DMS79 treated with DMSO at 0.1 percent for 48 hours (cell line): ENCODE measurements at regions not wholly inside any gene's neighbourhood (a gene's known extent, or its start where the extent isn't known, plus 50 kb on each side); places are given as distances from the start of the nearest gene placed in this dataset.

ENCODE experiments used
- DNase-seq: peaks from one replicate; lab custom pipeline; 2025; lab: John Stamatoyannopoulos, UW

DNA sequence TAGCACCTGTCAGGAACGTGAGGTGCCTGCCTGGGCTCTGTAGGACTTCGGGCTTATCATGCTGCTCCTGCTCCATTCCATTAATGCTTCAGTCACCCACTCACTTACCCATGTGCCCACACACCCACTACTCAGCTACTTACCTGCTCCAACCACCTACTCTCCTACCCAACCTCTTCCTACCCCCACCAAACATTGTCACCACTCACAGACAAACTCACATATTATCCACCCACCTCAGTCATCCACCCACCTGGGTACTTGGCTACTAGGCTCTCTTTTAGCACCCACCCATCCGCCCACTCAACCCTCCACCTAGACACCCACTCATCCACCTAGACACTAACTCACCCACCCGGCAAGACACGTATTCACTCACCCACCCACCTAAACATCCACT lies 724.7 kb upstream of the RAB6C start:
- DNase-seq: no peak

DNA sequence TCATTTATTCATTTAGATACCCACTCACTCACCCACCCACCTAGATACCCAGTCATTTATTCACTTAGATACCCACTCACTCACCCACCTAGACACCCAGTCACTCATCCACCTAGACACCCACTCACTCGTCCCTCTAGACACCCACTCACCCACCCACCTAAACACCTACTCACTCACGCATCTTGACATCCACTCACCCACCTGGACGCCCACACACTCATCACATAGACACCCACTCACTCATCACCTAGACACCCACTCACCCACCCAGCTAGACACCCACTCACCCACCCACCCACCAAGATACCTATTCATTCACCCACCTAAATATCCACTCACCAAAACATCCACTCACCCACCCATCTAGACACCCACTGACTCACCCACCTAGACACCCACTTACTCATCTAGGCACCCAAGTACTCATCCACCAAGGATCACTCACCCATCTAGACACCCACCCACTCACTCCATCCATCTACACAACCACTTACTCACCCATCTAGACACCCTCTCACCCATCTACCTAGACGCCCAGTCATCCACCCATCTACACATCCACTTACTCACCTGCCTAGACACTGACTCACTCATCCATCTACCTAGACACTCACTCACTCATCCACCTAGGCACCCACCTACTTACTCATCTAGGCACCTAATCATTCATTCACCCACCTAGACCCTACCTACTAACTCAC lies 723.7 kb upstream of the RAB6C start:
- DNase-seq: no peak

DNA sequence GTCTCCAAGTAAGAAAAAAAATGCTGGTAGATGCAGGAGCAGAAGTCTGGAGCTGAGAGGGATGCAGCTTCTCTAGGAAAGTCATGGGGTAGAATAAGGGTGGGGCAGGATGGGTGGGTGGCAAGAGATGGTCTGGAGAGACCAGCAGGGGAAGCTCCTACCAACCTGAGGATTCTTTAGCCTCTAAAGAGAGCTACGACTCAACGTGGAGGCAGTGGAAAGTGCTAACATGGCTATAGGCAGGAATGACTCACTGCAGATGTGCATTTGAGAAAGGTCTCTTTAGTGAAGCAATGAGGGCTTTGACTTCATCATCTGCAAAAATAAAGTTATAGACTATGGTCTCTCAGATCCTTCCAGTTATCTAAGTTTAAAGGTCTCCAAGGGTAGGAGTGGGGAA lies 722.8 kb upstream of the RAB6C start:
- DNase-seq: no peak

DNA sequence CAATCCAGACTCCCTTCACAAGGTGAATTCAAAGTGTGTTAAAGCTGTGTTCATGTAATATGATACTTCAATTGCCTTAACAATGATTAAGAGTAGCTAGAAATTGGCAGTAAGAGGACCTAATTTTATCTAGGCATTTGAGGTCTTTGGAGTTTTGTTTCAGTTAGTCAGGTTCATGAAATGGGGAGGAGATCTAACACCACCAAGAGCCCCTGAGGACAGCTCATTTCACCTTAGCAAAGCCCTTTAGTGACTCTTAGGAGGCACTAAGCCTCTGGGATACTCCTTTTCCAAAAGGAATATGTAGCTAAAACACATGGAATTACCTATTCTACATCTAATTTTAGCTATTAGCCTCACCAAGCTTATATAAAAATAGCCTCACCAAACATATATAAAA lies 716.5 kb upstream of the RAB6C start:
- DNase-seq: no peak

DNA sequence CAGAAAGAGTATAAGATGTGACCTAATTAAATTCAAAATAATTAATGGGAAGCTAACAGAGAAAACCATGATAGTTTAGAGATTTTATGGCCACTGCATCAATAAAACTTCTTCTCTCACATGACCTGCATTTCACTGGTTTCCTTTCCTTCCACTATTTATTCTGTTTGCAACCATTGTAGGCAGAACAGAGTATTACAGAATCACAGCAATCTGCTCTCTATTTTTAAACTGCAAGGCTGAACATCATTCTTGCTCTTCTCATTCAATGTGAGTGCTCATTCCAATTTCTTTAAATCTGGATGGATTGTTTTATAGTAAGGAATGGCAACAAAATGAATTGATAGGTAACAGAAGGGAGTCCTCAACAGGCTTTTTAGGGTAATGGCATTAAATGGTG lies 715.5 kb upstream of the RAB6C start:
- DNase-seq: no peak

DNA sequence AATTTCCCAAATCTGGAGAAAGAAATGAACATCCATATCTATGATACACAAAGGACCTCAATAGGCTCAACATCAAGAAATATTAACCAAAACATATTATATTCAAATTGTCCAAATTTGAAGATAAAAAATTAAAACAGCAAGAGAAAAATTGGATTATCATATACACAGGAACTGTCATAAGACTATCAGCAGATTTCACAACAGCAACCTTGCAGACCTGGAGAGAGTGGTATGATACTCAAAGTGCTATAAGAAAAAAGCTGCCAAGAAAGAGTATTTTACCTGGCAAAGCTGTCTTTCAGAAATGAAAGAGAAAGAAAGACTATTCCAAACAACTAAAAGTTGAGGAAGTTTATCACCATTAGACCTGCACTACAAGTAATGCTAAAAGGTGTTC lies 711.9 kb upstream of the RAB6C start:
- no peak for DNase-seq

DNA sequence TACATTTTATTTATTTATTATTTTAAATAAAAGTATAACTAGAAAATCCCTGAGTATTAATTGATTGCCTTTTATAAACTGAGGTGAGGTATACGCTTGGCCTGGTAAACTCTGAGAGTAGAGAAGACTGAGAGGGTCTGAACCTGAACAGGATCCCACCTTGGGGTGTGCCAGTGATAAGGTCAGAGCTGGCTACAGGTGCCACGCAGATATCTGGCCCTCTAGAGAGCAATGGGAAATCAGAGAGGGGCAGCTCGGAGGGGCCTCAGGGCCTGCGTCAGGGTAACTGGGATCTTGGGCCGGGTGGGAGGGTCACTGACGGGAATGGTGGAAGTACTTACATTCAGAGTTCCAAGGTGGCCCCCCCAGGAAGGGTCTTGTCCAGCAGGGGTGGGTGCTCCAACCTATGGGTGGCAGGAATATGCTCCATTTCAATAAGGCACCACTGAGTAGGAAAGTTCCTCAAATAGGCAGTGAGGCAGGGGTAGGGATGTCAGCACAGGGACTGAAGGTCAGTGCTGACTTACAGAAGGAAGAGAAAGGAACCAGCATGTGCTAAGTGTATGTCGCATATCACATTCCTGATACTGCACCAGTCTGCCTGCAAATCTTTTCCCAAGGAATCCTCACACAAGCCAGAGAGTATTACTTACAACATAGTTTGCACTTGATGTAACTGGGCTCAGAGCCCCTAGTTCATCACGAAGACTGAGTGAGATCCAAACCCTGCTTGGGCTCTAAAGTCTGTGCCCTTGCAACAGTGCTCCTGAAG lies 706.0 kb upstream of the RAB6C start:
- DNase-seq: no peak

DNA sequence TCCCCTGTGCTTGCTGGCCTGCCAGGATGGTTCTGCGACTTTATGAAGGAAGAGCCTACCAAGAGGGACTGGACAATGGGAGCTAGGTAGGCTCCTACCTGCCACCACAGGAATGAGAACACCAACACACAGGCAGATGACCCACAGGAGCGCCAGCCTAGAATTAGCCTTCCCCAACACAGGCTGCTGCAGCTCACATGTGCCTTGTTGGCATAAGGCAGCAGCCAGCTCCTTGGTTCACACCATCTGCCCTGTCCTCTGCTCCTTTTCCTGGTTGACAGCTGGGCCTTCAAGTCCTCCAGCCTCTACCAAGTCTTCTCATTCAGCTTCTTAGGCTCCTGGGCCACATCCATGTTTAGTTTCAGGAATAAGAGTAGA lies 705.4 kb upstream of the RAB6C start:
- no peak for DNase-seq

DNA sequence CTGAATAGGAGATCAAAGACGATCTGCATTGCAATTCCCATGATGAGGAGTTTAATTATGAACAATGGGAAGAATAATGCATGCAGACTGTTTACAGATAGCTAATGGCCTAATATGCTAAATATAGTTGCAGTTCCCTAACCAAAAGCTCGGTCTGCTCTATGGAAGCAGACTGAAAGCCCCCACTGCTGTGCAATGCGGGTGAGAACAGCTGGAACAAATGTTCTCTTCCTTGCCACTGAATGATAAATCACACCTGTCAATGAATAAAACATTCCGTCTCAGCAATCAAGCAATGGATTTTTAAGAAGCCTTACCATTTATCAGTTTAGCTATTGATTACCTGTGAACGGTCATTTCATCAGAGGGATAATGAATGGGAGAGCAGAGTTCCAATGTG lies 704.5 kb upstream of the RAB6C start:
- DNase-seq: no peak

DNA sequence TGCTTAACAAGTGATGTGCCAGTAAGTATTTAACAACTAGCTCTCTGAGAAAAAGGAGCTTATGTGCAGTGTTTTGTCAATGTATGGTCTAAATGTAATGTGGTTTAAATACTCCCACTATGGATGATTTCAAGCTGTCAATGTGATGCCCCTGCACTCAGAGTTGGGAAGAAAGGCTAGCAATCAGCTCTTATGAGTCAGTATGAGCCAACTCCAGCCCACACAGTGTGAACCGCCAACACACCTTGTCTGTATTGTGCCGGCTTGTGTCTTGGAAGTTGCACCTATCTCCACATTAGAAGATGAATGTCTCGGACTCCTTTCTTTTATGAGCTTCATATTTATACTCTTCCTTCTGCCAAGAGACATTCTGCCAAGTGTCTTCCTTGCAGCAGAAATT lies 703.8 kb upstream of the RAB6C start:
- DNase-seq: no peak

DNA sequence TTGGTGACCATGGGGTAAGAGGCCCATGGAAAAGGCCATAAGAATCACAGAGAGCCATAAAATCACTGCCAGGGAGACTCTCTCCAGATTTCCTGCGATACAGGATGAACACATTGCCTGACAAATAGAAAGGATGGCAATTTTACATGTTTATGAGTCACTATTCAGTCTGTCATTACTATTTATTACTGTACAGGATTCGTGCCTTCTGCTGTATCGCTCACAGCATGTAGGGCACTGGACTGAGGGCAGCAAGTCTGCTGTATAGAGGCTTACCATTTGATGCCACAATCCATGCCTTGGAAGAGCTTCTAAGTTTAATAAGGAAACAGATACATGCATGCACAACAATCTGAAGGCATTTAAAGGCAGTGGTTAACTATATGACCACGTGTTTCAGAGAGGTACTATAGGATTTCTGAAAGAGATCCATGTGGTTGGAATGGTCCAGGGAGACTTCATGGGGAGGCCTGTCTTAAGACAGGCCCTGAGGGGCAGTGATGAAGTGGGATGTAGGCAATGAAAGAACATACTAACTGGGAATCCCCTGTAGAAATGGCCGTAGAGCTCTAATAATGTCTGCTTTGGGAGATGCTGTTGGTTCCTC lies 702.4 kb upstream of the RAB6C start:
- no peak for DNase-seq

DNA sequence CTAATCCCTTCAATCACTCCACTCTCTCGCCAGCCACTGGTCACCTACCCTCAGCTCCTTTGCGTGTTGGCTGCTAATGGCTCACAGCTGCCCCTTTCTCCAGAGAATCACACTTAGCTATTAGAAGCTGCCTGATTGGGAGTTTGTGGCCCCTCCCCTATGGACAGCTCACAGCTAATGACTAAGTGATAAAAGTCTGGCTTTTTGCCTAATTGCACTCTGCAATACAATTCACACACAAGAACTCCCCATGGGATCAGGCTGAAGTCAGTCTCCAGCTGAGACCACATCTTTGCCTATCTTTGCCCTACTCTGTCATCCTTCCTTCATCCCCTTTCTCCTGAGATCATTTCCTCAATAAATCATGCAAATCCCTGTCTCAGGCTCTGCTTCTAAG lies 701.9 kb upstream of the RAB6C start:
- DNase-seq: no peak

DNA sequence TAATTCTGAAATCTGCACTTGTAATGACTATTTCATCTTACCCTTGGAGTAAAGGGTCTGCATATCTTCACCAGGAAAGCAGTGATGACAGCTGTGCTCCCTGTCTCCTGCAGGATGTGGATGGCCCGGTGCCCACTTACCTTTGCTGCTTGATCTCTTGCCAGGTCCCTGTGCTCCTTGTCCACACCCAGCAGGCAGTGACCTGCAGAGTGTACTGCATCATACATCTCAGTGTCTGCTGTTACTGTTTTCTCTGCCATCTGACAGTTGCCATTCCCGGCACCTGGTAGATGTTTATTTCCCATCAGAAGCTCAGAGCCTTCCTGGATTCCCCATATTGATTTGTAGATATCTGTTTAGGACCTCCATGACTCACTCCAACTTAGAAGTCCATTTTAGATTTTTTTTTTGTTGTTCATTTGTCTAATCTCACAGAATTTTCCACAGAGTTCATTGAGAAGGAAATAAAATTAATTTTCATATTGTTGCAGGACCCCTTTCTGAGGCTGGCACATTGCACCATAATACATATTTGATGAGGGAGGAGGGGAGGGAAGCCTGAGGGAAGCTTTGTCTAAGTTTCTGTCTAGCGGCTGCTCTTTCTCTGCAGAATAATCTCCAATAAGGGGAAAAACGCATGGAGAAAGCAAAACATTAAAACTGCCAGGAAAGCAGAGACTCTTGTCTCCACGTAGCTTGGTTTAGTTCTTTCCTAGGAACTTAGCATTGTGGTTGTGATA lies 697.5 kb upstream of the RAB6C start:
- DNase-seq: peak; percentile 76

DNA sequence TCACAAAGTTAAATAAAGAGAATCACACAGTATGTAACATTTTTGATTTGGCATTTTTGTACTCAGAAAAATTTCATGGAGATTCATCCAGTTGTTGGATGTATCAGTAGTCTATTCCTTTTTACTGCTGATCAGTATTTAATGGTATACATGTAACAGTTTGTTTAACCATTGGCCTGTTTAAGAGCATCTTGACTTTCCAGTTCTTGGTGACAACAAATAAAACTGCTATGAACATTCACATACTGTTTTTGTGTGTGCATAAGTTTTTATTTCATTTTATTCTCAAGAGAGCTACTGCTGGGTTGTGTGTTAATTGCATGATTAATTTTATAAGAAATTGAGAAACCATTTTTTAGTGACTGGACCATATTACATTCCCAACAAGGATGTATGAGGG lies 694.5 kb upstream of the RAB6C start:
- DNase-seq: no peak

DNA sequence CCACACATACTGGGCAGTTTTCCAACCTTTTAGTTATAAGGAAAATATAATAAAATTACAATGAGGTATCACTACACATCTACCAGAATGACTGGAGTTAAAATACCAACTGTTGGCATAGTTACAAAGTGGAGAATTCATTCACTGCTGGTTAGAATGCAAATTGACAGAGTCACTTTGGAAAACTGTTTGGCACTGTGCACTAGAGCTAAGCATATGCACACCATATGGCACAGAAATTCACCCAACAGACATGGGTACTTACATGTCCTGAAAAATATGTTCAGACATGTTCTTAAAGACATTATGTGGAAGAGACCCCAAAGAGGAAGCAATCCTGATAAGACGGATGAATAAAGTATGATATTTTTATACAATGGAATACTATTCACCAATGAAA lies 686.1 kb upstream of the RAB6C start:
- DNase-seq: no peak

DNA sequence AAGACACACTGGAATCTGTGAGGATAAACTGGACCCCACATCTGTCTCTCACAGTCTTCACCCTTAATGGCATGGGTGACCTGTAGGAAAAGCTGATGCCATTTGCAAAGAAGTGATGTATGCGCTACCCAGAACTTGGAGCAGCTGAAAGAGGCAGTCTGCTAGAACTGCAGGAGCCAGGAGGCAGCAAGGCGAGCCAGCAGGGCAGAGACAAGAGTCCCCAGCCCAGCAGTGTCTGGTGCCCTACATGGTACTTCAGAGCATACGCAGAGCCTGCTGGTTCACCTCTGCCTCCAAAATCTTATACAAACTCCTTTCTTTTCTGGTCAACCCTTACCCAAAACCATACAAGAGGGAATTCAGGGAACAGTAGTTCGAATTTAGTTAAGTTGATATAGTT lies 683.1 kb upstream of the RAB6C start:
- DNase-seq: no peak

DNA sequence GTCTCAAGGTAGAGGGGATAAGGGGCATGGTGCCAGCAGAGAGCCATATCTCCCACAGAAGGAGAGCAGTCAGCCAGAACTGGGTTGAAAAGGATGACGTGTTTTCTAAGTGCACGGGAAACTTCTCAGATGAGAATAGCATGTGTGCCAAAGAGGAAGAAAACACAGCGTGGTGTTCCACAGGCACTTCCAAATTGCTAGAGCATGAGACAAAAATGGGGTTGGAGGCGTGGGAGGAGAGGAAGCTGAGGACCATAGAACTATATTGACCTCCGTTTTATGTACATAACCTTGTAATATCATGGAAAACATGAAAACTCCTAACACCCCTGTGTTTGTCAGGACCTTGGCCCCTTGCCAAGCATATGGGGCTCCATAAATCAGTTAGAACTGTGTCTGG lies 682.7 kb upstream of the RAB6C start:
- peak; percentile 84 for DNase-seq

DNA sequence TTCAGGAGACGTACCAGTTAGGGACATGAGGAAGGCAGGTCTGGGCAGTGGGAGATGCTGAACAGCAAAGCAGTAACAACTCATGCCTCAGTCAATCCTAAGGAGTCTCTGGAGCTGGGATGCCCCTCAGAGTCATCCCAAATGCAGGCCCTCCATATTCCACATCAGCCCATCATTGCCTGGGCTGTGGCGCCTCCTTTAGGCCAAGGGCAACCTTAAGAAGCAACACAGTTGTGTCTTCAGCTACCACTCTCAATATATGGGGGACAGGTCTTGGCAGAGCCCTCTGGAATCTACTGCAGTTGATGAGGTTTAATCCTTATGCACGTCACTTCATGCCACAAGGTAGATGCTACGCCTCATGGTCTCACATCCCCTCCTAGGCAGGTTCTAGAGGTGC lies 682.0 kb upstream of the RAB6C start:
- DNase-seq: no peak

DNA sequence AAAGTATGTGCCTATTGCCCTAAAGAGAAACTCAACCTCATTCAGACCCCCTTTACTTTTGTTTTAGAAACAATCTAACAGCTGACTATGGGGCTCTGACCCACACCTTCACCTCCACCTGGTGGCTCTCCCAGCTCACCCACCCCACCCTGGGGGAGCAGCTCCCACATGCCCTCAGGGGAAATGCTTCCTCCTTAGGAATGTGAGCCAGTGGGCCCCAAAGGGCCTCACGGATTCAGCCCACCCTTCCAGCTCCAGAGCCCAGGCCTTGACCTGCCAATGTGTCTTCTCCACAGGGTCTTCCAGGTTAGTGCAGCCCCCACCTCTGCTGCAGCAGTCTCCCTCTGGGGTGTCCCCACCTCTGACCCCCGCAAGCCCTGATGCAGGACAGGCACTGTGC lies 680.1 kb upstream of the RAB6C start:
- no peak for DNase-seq

DNA sequence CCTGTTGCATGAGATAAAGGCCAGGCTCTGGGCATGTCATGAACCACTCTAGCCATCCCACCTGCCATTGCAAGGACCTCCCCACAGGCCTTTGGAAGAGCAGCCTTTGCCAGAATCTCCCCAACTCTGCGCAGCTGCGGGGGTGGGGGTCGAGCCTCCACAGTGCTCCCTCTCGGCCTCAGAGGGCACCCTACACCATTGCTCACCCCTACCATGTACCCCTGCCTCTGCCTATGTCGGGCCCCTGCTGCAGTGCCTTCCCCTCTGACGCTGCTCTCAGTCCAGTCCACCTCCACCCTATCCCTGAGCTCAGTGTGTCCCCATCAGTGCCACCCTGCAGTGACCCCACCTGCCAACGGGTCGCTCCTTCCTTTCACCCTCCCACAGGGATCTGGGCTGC lies 679.7 kb upstream of the RAB6C start:
- DNase-seq: no peak

DNA sequence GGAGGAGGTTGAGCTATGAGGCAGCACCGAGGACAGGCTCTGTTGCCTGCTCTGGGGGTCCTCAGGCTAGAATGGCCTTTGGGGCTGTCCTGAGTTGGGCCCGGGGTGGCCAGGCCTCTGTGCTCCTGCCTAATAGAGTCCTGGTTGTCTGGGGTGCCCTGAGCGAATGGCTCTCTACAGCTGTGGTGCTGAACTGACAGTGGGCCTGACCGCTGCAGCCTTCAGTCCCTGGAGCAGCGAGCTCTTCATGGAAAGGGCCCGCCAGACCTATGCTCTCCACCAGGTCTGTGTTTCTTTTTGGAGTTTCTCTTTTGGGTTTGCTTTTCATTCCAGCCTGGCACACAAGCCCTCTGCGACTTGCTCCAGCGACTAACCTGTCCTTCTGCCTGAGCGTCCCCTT lies 679.0 kb upstream of the RAB6C start:
- DNase-seq: no peak

DNA sequence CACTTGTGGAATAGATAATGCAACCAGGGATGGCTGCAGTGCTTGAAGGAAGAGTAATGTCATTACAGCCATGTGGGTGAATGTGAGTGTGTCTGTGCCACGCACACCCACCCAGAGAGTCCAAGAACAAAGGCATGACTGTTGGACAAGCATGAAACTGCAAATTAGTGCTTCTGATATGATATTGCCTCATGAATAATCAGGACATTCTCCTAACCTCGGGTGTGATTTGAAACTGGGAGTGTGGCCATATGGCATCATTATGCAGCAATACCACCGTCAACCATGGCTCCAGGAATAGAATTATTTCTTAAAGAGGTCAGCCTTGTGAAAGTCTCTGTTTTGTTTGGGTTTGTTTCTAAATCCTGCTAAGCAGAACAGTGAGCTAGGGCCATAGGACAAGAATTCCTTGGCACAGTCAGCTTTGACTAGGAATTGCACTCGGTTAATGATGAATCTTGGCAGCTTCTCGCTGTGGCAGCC lies 678.0 kb upstream of the RAB6C start:
- no peak for DNase-seq

DNA sequence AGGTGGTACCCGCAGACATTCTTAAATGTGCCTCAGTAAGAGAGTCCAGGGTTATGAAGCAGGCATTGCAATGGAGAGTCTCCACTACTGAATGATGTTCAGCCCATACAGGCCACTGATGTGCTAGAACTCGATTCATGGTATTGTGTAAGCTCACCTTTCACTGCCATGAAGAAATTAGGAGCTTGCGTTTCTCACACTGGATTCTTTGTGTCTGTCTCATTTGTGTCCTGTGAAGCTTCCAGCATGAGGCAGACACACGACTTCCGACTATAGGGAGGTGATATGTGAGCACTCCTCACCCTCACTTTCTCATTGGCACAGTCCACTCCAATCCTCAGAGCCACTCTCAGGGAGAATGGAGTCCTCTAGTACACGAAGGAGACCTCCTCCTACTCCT lies 677.4 kb upstream of the RAB6C start:
- no peak for DNase-seq
